ENCODE measurements at regions not wholly inside any gene's neighbourhood (a gene's known extent, or its start where the extent isn't known, plus 50 kb on each side); places are given as distances from the start of the nearest gene placed in this dataset.

DNA sequence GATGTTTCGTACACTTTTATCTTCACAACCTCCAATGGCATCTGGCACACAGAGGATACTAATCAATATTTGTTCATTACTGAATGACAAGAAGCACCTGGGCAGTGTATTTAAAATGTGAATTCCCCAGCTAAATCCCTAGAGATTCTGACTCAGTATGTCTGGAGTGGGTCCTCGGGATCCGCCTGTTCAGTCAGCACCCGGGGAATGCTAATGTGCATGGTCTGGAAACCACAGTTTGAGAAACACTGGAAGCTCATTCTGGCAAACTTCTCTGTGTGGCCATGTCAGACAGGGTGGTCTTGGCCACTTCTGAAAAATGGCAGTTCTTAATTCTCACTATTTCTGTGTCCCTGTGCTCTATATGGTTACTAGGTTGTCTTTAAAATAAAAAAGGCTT, 138.8 kb upstream of the VCX start:
- TF ChIP-seq, protein P1, sequence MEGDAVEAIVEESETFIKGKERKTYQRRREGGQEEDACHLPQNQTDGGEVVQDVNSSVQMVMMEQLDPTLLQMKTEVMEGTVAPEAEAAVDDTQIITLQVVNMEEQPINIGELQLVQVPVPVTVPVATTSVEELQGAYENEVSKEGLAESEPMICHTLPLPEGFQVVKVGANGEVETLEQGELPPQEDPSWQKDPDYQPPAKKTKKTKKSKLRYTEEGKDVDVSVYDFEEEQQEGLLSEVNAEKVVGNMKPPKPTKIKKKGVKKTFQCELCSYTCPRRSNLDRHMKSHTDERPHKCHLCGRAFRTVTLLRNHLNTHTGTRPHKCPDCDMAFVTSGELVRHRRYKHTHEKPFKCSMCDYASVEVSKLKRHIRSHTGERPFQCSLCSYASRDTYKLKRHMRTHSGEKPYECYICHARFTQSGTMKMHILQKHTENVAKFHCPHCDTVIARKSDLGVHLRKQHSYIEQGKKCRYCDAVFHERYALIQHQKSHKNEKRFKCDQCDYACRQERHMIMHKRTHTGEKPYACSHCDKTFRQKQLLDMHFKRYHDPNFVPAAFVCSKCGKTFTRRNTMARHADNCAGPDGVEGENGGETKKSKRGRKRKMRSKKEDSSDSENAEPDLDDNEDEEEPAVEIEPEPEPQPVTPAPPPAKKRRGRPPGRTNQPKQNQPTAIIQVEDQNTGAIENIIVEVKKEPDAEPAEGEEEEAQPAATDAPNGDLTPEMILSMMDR (conservative IDR thresholded peaks at IDR 0.05 in 1 of 2, IDR thresholded peaks at IDR 0.05 in 1 of 2; ENCODE audit: extremely low read depth in 1 of 2, insufficient read depth in 1 of 2, low read depth in 1 of 2, low read length in 2 of 2) = no peak
- no peak for TF ChIP-seq EZH2 (IDR thresholded peaks at IDR 0.05; ENCODE audit: borderline replicate concordance, low read length)
